ENCODE measurements at regions not wholly inside any gene's neighbourhood (a gene's known extent, or its start where the extent isn't known, plus 50 kb on each side); places are given as distances from the start of the nearest gene placed in this dataset.

DNA sequence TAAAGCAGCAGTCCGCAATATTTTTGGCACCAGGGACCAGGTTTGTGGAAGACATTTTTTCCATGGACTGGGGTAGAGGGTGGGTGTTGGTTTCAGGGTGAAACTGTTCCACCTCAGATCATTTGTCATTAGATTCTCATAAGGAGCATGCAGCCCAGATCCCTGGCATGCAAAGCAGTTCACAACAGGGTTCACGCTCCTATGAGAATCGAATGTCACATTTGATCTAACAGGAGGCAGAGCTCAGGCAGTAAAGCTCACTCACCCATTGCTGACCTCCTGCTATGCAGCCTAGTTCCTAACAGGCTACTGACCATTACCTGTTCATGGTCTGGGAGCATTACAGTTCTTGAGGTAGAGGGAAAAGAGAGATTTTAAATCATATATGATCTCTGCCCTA lies 241.5 kb upstream of the COX7C start:
- Histone ChIP-seq H3K9ac (ENCODE audit: low read depth in 1 of 2, low read length in 2 of 2) (no peak overlapping the region), H3K9me3 (ENCODE audit: control insufficient read depth in 4 of 4, low read length in 3 of 4) (peaks cover 0 to 3% (median 0%) of the 10 kb centered on the region in 4 donors), H3K4me3 (ENCODE audit: low read depth in 1 of 3, low read length in 3 of 3) (no peak overlapping the region), H3K36me3 (ENCODE audit: control insufficient read depth in 4 of 4, insufficient read depth in 3 of 4, low read depth in 1 of 4, low read length in 3 of 4) (no peaks in the 10 kb centered on the region), H3K4me1 (ENCODE audit: control insufficient read depth in 4 of 4, insufficient read depth in 4 of 4, low read length in 3 of 4) (no peaks in the 10 kb centered on the region), H3K27ac (ENCODE audit: low read depth in 1 of 2, low read length in 2 of 2) (no peak overlapping the region), H3K27me3 (ENCODE audit: control insufficient read depth in 4 of 4, insufficient read depth in 4 of 4, low read length in 3 of 4) (peaks cover 0 to 2% (median 0%) of the 10 kb centered on the region in 4 donors)
- DNase-seq (ENCODE audit: low spot score) = no peak
- WGBS = 86% methylated on average over 3 of the region's 3 CpGs
- TF ChIP-seq FOXA1 (IDR thresholded peaks at IDR 0.05) (no peak), GABPA (IDR thresholded peaks at IDR 0.05 in 1 of 2, conservative IDR thresholded peaks at IDR 0.05 in 1 of 2) (no peak)

DNA sequence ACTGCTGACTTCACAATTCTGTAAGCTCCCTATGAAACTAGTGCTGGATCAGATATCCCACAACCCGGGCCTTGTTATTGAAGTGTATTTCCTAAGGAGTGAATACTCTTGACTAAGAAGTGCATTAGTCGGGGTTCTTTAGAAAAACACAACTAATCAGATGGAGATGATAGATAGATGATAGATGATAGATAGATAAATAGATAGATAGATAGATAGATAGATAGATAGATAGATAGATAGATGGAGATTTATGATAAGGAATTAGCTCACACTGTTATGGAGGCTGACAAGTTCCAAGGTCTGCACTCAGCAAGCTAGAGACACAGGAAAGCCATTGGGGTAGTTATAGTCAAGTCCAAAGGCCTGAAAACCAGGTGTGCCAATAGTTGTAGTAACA lies 214.6 kb upstream of the COX7C start:
- Histone ChIP-seq H3K4me3 (ENCODE audit: low read depth in 1 of 3, low read length in 3 of 3) (no peak overlapping the region), H3K27me3 (ENCODE audit: control insufficient read depth in 4 of 4, insufficient read depth in 4 of 4, low read length in 3 of 4) (peaks cover 0 to under 1% (median 0%) of the 10 kb centered on the region in 4 donors), H3K27ac (ENCODE audit: low read depth in 1 of 2, low read length in 2 of 2) (no peak overlapping the region), H3K4me1 (ENCODE audit: control insufficient read depth in 4 of 4, insufficient read depth in 4 of 4, low read length in 3 of 4) (no peaks in the 10 kb centered on the region), H3K36me3 (ENCODE audit: control insufficient read depth in 4 of 4, insufficient read depth in 3 of 4, low read depth in 1 of 4, low read length in 3 of 4) (no peaks in the 10 kb centered on the region), H3K9ac (ENCODE audit: low read depth in 1 of 2, low read length in 2 of 2) (no peak overlapping the region), H3K9me3 (ENCODE audit: control insufficient read depth in 4 of 4, low read length in 3 of 4) (no peaks in the 10 kb centered on the region)
- TF ChIP-seq, protein P1, sequence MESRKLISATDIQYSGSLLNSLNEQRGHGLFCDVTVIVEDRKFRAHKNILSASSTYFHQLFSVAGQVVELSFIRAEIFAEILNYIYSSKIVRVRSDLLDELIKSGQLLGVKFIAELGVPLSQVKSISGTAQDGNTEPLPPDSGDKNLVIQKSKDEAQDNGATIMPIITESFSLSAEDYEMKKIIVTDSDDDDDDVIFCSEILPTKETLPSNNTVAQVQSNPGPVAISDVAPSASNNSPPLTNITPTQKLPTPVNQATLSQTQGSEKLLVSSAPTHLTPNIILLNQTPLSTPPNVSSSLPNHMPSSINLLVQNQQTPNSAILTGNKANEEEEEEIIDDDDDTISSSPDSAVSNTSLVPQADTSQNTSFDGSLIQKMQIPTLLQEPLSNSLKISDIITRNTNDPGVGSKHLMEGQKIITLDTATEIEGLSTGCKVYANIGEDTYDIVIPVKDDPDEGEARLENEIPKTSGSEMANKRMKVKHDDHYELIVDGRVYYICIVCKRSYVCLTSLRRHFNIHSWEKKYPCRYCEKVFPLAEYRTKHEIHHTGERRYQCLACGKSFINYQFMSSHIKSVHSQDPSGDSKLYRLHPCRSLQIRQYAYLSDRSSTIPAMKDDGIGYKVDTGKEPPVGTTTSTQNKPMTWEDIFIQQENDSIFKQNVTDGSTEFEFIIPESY (IDR thresholded peaks at IDR 0.05) = no peak
- TF ChIP-seq RAD21 (IDR thresholded peaks at IDR 0.05) (no peak), HNF4G (IDR thresholded peaks at IDR 0.05) (no peak), NR2F2 (IDR thresholded peaks at IDR 0.05) (no peak), YY1 (IDR thresholded peaks at IDR 0.05) (no peak), FOXA2 (IDR thresholded peaks at IDR 0.05) (no peak)
- TF ChIP-seq, protein P2, sequence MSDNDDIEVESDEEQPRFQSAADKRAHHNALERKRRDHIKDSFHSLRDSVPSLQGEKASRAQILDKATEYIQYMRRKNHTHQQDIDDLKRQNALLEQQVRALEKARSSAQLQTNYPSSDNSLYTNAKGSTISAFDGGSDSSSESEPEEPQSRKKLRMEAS (IDR thresholded peaks at IDR 0.05) = no peak
- TF ChIP-seq, protein P3, sequence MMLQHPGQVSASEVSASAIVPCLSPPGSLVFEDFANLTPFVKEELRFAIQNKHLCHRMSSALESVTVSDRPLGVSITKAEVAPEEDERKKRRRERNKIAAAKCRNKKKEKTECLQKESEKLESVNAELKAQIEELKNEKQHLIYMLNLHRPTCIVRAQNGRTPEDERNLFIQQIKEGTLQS (IDR thresholded peaks at IDR 0.05) = no peak
- TF ChIP-seq, protein P4, sequence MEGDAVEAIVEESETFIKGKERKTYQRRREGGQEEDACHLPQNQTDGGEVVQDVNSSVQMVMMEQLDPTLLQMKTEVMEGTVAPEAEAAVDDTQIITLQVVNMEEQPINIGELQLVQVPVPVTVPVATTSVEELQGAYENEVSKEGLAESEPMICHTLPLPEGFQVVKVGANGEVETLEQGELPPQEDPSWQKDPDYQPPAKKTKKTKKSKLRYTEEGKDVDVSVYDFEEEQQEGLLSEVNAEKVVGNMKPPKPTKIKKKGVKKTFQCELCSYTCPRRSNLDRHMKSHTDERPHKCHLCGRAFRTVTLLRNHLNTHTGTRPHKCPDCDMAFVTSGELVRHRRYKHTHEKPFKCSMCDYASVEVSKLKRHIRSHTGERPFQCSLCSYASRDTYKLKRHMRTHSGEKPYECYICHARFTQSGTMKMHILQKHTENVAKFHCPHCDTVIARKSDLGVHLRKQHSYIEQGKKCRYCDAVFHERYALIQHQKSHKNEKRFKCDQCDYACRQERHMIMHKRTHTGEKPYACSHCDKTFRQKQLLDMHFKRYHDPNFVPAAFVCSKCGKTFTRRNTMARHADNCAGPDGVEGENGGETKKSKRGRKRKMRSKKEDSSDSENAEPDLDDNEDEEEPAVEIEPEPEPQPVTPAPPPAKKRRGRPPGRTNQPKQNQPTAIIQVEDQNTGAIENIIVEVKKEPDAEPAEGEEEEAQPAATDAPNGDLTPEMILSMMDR (IDR thresholded peaks at IDR 0.05; ENCODE audit: low read depth, low read length, missing input control) = no peak
- 80% methylated on average over 2 of the region's 2 CpGs for WGBS
- DNase-seq (ENCODE audit: low spot score) = no peak

DNA sequence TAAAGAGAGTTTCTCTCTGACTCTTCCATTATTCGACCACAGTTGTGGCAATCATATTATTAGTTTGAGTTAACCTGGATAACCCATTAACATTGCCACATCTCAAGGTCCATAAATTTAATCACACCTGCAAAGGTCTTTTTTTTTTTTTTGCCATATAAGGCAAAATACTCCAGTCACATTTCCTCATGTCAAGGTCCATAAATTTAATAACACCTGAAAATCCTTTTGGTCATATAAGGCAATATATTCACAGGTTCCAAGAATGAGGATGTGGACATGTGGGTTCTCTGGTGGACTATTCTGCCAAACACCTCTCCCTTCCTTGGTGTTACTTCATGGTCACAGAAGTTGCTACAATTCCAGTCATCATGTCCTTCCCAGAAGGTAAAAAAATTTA lies 213.5 kb upstream of the COX7C start:
- Histone ChIP-seq H3K9ac (ENCODE audit: low read depth in 1 of 2, low read length in 2 of 2) (no peak overlapping the region), H3K27ac (ENCODE audit: low read depth in 1 of 2, low read length in 2 of 2) (no peak overlapping the region), H3K27me3 (ENCODE audit: control insufficient read depth in 4 of 4, insufficient read depth in 4 of 4, low read length in 3 of 4) (peaks cover 0 to 3% (median 0%) of the 10 kb centered on the region in 4 donors), H3K36me3 (ENCODE audit: control insufficient read depth in 4 of 4, insufficient read depth in 3 of 4, low read depth in 1 of 4, low read length in 3 of 4) (no peaks in the 10 kb centered on the region), H3K9me3 (ENCODE audit: control insufficient read depth in 4 of 4, low read length in 3 of 4) (no peaks in the 10 kb centered on the region), H3K4me3 (ENCODE audit: low read depth in 1 of 3, low read length in 3 of 3) (no peak overlapping the region), H3K4me1 (ENCODE audit: control insufficient read depth in 4 of 4, insufficient read depth in 4 of 4, low read length in 3 of 4) (no peaks in the 10 kb centered on the region)
- TF ChIP-seq, protein P5, sequence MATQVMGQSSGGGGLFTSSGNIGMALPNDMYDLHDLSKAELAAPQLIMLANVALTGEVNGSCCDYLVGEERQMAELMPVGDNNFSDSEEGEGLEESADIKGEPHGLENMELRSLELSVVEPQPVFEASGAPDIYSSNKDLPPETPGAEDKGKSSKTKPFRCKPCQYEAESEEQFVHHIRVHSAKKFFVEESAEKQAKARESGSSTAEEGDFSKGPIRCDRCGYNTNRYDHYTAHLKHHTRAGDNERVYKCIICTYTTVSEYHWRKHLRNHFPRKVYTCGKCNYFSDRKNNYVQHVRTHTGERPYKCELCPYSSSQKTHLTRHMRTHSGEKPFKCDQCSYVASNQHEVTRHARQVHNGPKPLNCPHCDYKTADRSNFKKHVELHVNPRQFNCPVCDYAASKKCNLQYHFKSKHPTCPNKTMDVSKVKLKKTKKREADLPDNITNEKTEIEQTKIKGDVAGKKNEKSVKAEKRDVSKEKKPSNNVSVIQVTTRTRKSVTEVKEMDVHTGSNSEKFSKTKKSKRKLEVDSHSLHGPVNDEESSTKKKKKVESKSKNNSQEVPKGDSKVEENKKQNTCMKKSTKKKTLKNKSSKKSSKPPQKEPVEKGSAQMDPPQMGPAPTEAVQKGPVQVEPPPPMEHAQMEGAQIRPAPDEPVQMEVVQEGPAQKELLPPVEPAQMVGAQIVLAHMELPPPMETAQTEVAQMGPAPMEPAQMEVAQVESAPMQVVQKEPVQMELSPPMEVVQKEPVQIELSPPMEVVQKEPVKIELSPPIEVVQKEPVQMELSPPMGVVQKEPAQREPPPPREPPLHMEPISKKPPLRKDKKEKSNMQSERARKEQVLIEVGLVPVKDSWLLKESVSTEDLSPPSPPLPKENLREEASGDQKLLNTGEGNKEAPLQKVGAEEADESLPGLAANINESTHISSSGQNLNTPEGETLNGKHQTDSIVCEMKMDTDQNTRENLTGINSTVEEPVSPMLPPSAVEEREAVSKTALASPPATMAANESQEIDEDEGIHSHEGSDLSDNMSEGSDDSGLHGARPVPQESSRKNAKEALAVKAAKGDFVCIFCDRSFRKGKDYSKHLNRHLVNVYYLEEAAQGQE (IDR thresholded peaks at IDR 0.05) = no peak
- no peak for DNase-seq (ENCODE audit: low spot score)
- WGBS = 68% methylated on average over 1 of the region's 1 CpG

Data from liver (tissue), 8 donors.